ENCODE measurements at regions not wholly inside any gene's neighbourhood (a gene's known extent, or its start where the extent isn't known, plus 50 kb on each side); places are given as distances from the start of the nearest gene placed in this dataset.
"Not testable (repeated sequence)": the region's sequence is repeated elsewhere in the genome, so short reads cannot be mapped to it uniquely, and the experiment has no call there.

DNA sequence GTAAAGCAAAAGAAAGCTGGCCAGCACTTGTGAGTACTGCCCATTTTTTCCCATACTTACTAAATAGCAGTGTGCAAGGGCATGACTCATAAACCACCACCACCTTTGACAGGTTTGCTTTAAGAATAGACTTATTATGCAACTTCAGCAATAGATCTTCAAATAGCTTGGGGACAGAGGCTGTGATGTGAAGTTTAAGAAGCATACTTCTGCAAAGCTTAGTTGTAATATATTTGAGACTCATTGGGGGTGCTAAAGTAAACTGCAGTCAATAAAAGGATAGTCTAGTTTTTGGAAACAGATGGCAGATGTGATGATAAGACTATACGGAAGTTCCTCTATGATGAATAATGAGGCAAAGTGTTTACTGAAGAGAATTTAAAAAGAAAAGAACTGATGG lies 210.0 kb downstream of the PLA2G4A start:
- no peaks in the 10 kb centered on the region for H3K36me3 Mint-ChIP-seq
- H3K4me1 Mint-ChIP-seq: no peaks in the 10 kb centered on the region
- peaks cover 2% of the 10 kb centered on the region for H3K27me3 Mint-ChIP-seq
- no peak overlapping the region for H3K4me3 Mint-ChIP-seq
- no peak overlapping the region for H3K27ac Mint-ChIP-seq
- H3K9me3 Mint-ChIP-seq: no peaks in the 10 kb centered on the region

DNA sequence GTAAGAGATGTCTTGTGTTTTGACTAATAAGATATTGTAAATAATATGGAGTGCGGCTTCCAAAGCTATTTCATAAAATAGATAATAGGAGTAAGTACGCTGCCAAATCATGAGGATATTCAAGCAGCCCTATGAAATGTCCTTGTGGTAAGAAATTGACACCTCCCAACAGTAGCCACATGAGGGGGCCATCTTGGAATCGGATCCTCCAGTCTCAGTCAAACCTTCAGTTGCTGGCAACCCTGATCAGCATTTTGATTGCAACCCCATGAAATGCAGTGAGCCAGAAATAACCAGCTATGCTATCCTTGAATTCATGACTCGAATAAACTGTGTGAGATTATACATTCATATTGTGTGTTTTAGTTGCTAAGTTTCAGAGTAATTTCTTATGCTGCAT lies 212.4 kb downstream of the PLA2G4A start:
- H3K36me3 Mint-ChIP-seq: no peaks in the 10 kb centered on the region
- H3K27ac Mint-ChIP-seq: no peak overlapping the region
- no peaks in the 10 kb centered on the region for H3K9me3 Mint-ChIP-seq
- H3K4me1 Mint-ChIP-seq: no peaks in the 10 kb centered on the region
- H3K4me3 Mint-ChIP-seq: no peak overlapping the region
- no peaks in the 10 kb centered on the region for H3K27me3 Mint-ChIP-seq

DNA sequence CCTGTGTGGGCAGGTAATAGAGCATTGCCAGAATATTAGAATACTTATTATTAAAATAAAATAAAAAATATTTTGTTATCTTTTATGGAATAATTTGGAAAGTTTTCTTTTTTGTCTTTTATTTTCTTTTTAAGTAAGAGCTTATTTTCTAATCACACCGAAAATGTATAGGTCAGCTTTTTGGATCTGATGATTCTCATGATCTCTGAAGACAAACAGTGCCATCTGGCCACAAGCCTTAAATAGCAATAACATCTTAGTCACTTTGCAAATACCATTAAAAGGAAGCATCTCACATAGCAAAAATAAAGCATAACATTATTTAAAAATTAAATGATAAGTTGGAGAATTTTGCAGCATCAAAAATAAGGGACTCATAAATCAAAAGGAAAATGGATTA lies 213.8 kb downstream of the PLA2G4A start:
- H3K27ac Mint-ChIP-seq: no peak overlapping the region
- H3K27me3 Mint-ChIP-seq: no peaks in the 10 kb centered on the region
- no peaks in the 10 kb centered on the region for H3K9me3 Mint-ChIP-seq
- no peak overlapping the region for H3K4me3 Mint-ChIP-seq
- H3K36me3 Mint-ChIP-seq: no peaks in the 10 kb centered on the region
- no peaks in the 10 kb centered on the region for H3K4me1 Mint-ChIP-seq

DNA sequence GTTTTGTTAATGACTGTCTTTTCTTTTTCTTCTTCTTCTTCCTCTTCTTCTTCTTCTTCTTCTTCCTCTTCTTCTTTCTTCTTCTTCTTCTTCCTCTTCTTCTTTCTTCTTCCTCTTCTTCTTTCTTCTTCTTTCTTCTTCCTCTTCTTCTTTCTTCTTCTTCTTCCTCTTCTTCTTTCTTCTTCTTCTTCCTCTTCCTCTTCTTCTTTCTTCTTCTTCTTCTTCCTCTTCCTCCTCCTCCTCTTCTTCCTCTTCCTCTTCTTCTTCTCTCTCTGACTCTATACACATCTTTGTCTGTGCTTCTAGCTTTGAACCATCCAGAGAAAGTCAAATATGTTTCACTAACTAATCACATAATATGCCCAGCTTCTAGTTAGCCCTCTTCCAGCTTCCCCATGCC lies 214.7 kb downstream of the PLA2G4A start:
- not testable (repeated sequence) for H3K4me1 Mint-ChIP-seq, H3K27ac Mint-ChIP-seq, H3K27me3 Mint-ChIP-seq, H3K9me3 Mint-ChIP-seq, H3K4me3 Mint-ChIP-seq, H3K36me3 Mint-ChIP-seq

GRCh38 chr1:187044411-187044810 lies 215.7 kb downstream of the PLA2G4A start:
- no peaks in the 10 kb centered on the region for H3K27me3 Mint-ChIP-seq
- no peaks in the 10 kb centered on the region for H3K4me1 Mint-ChIP-seq
- H3K4me3 Mint-ChIP-seq: no peak overlapping the region
- no peak overlapping the region for H3K27ac Mint-ChIP-seq
- no peaks in the 10 kb centered on the region for H3K9me3 Mint-ChIP-seq
- no peaks in the 10 kb centered on the region for H3K36me3 Mint-ChIP-seq

- Mint-ChIP-seq H3K4me1 (no peaks in the 10 kb centered on the region), H3K36me3 (no peaks in the 10 kb centered on the region), H3K4me3 (no peak overlapping the region), H3K27ac (no peak overlapping the region), H3K9me3 (no peaks in the 10 kb centered on the region), H3K27me3 (peaks cover 1% of the 10 kb centered on the region)
Measured at GRCh38 chr1:187045371-187045770, 216.6 kb downstream of the PLA2G4A start.

- no peaks in the 10 kb centered on the region for H3K9me3 Mint-ChIP-seq
- no peaks in the 10 kb centered on the region for H3K36me3 Mint-ChIP-seq
- no peak overlapping the region for H3K27ac Mint-ChIP-seq
- peaks cover 1% of the 10 kb centered on the region for H3K27me3 Mint-ChIP-seq
- no peak overlapping the region for H3K4me3 Mint-ChIP-seq
- H3K4me1 Mint-ChIP-seq: no peaks in the 10 kb centered on the region
Measured at GRCh38 chr1:187046293-187046692, 217.5 kb downstream of the PLA2G4A start.

- H3K4me1 Mint-ChIP-seq: no peaks in the 10 kb centered on the region
- H3K36me3 Mint-ChIP-seq: no peaks in the 10 kb centered on the region
- H3K9me3 Mint-ChIP-seq: no peaks in the 10 kb centered on the region
- no peak overlapping the region for H3K4me3 Mint-ChIP-seq
- H3K27me3 Mint-ChIP-seq: peaks cover 1% of the 10 kb centered on the region
- H3K27ac Mint-ChIP-seq: no peak overlapping the region
Measured at GRCh38 chr1:187047298-187047697, 218.5 kb downstream of the PLA2G4A start.

GRCh38 chr1:187051618-187052232 lies 223.0 kb downstream of the PLA2G4A start:
- Mint-ChIP-seq H3K4me3 (no peak overlapping the region), H3K9me3 (no peaks in the 10 kb centered on the region), H3K27me3 (peaks cover 1% of the 10 kb centered on the region), H3K36me3 (no peaks in the 10 kb centered on the region), H3K27ac (no peak overlapping the region), H3K4me1 (no peaks in the 10 kb centered on the region)

DNA sequence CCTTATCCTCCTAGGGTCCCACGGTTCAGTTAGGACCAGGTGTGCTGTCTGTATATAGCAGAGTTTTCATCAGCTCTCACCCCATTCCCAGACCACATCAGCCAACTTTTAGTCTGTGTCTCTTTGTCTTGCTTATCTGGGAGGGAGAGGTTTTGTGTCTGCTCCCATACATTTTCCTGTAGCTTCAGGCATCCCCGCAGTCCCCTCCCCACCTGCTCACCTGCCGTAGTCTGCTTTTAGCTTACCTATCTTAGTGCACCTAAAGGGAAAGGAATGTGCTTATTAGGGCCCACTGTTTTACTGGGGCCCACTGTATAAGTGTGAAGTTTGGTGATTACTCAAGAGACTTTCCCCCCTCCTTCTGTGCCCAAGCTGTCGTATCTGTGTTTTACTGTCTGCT lies 225.1 kb downstream of the PLA2G4A start:
- Mint-ChIP-seq H3K27me3 (peaks cover 1% of the 10 kb centered on the region), H3K9me3 (no peaks in the 10 kb centered on the region), H3K27ac (no peak overlapping the region), H3K4me1 (no peaks in the 10 kb centered on the region), H3K4me3 (no peak overlapping the region), H3K36me3 (no peaks in the 10 kb centered on the region)

DNA sequence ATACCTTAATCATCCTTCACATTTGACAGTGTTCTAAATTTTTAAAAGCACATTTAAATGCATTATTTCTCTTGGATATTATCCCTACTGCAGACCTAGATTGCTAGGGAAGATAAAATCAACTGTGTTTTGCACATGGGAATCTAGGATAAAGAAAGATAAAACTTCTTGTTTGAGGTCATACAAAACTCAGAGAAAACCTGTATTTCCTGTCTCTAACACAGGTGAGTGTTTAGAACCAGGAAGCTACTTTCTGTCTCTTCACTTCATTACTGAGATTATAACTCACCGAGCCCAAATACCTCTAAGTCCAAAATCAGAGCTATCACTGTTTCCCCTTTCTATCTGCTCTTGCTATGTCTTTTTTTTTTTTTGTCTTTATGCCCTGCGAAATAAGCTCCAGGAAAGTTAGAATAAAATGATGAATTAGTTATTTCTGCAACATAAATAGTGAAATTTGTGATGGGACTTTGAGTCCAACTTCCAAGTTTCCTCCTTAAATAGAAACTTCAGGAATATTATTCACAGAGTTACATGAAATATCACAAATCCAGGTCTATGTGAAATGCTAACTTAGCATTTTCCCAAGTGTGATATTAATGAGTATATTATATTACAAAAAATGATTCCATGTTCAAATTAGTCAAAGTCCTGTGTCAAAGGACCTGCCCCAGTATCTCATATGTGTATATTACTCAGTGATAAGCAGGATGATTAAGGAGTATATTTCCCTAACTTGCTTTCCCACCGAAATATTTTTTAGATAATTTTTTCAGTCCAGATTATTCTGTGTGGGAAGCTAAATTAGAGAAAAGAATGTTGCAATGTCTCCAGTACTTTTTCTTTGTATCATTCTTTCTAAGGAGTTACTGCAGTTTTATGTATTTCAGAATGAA lies 226.4 kb downstream of the PLA2G4A start:
- Mint-ChIP-seq H3K4me3 (no peak overlapping the region), H3K4me1 (no peaks in the 10 kb centered on the region), H3K27me3 (peaks cover under 1% of the 10 kb centered on the region), H3K27ac (no peak overlapping the region), H3K9me3 (no peaks in the 10 kb centered on the region), H3K36me3 (no peaks in the 10 kb centered on the region)

GRCh38 chr1:187063271-187063670 lies 234.5 kb downstream of the PLA2G4A start:
- Mint-ChIP-seq H3K9me3 (no peaks in the 10 kb centered on the region), H3K4me3 (no peak overlapping the region), H3K36me3 (no peaks in the 10 kb centered on the region), H3K4me1 (no peaks in the 10 kb centered on the region), H3K27ac (no peak overlapping the region), H3K27me3 (peaks cover 1% of the 10 kb centered on the region)

- Mint-ChIP-seq H3K4me1 (no peaks in the 10 kb centered on the region), H3K4me3 (no peak overlapping the region), H3K27me3 (no peaks in the 10 kb centered on the region), H3K36me3 (no peaks in the 10 kb centered on the region), H3K9me3 (no peaks in the 10 kb centered on the region), H3K27ac (no peak overlapping the region)
Measured at GRCh38 chr1:187067160-187067559, 238.4 kb downstream of the PLA2G4A start.

- H3K4me1 Mint-ChIP-seq: no peaks in the 10 kb centered on the region
- H3K36me3 Mint-ChIP-seq: no peaks in the 10 kb centered on the region
- no peaks in the 10 kb centered on the region for H3K27me3 Mint-ChIP-seq
- no peak overlapping the region for H3K4me3 Mint-ChIP-seq
- H3K9me3 Mint-ChIP-seq: no peaks in the 10 kb centered on the region
- no peak overlapping the region for H3K27ac Mint-ChIP-seq
Measured at GRCh38 chr1:187070076-187070475, 241.3 kb downstream of the PLA2G4A start.

DNA sequence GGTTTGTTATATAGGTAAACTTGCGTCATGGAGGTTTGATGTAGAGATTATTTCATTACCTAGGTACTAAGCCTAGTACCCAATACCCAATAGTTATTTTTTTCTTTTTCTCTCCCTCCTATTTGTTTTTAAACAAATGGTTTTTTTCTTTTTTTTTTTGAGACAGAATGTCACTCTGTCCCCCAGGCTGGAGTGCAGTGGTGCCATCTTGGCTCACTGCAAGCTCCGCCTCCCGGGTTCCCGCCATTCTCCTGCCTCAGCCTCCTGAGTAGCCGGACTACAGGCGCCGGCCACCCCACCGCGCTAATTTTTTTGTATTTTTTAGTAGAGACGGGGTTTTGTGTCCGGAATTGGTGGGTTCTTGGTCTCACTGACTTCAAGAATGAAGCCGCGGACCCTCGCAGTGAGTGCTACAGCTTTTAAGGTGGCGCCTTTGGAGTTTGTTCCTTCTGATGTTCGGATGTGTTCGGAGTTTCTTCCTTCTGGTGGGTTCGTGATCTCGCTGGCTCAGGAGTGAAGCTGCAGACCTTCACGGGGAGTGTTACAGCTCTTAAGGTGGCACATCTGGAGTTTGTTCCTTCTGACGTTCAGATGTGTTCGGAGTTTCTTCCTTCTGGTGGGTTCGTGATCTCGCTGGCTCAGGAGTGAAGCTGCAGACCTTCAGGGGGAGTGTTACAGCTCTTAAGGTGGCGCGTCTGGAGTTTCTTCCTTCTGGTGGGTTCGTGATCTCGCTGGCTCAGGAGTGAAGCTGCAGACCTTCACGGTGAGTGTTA lies 243.7 kb downstream of the PLA2G4A start:
- H3K36me3 Mint-ChIP-seq, H3K9me3 Mint-ChIP-seq: not testable (repeated sequence)

DNA sequence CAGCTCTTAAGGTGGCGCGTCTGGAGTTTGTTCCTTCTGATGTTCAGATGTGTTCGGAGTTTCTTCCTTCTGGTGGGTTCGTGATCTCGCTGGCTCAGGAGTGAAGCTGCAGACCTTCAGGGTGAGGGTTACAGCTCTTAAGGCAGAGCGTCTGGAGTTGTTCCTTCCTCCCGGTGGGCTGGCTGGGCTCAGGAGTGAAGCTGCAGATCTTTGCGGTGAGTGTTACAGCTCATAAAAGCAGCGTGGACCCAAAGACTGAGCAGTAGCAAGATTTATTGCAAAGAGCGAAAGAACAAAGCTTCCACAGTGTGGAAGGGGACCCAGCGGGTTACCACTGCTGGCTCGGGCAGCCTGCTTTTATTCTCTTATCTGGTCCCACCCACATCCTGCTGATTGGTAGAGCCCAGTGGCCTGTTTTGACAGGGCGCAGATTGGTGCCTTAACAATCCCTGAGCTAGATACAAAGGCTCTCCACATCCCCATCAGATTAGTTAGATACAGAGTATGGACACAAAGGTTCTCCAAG lies 244.3 kb downstream of the PLA2G4A start:
- H3K27me3 Mint-ChIP-seq: not testable (repeated sequence)

More for the DNA sequence above, 243.7 kb downstream of the PLA2G4A start:
- Mint-ChIP-seq H3K27ac (peak overlapping the region; percentile 91), H3K4me3 (peak overlapping the region; percentile 93)
- H3K4me1 Mint-ChIP-seq, H3K27me3 Mint-ChIP-seq: not testable (repeated sequence)

More for the DNA sequence above, 244.3 kb downstream of the PLA2G4A start:
- Mint-ChIP-seq H3K4me3 (peak overlapping the region; percentile 93), H3K27ac (peak overlapping the region; percentile 91)
- not testable (repeated sequence) for H3K36me3 Mint-ChIP-seq, H3K4me1 Mint-ChIP-seq, H3K9me3 Mint-ChIP-seq
